Inflammatory macrophage treated with lipopolysaccharide for 1 hour (primary cell): ENCODE measurements at regions not wholly inside any gene's neighbourhood (a gene's known extent, or its start where the extent isn't known, plus 50 kb on each side); places are given as distances from the start of the nearest gene placed in this dataset.
A peak's percentile ranks its signal among the peaks of the same experiment; 100 is the strongest.
"Not testable (repeated sequence)": the region's sequence is repeated elsewhere in the genome, so short reads cannot be mapped to it uniquely, and the experiment has no call there.

ENCODE experiments used
- DNase-seq, 2 donors: peaks; one replicate each; pipeline ENCODE4 v3.0.0-alpha.2; 2020 to 2022

- DNase-seq: no peak
Observed at GRCh38 chr5:158602981-158603380, 496.7 kb downstream of the EBF1 start.

DNA sequence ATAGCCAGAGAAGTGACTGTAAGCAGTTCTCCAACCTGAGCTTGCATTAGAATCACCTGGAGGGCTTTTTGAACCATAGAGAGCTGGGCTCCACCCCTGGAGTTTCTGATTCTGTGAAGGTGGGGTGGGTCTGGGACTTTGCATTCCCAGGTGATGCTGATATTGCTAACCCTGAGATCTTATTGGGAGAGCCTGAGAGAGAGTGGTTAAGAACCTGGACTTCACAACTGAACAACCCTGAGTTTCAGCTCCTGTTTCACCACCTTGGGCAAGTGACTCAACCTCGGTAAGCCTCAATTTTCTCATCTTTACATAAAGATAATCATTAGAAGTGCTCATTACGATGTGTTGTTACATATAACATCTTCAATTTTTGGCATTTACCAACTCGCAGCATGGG is 498.6 kb downstream of the EBF1 start:
- DNase-seq: no peak

DNA sequence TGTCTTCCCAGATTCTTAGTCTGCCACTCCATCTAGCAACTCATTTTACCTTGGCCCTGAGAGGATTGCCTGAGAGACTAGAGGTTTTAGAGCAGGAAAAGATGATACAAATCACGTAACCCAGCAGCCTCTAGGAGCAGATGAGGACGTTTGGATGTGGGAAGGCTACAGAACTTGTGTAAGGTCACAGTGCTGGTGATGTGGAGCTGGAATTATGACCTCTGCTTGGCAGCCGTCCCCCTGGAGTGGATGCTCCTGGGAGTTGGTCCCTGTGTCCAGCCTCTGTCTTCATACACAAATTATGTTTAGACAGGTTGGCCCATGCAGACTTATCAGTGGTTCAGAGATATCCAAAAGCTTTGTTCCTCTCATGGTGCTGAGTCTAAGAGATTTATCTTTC is 499.0 kb downstream of the EBF1 start:
- DNase-seq: no peak

DNA sequence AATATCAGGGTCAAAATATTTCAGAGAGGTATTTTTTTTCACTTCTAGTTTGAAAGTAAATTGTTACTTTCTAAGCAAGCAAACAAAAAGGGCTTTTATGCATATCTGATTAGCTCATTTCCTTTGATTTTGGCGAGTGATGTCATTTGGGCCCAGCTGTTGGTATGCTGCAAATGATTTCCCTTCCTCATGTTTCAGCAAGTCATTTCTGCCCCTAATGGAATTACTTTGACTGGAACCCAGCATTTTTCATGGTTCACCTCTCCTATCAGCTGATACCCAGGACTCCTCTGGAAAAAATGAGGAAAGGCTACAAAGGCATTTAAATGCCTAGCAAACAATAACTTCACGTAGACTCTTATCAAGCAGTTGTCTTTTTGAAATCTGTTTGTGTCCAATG is 500.6 kb downstream of the EBF1 start:
- DNase-seq: peak in 1 of 2 donors; percentile 4

DNA sequence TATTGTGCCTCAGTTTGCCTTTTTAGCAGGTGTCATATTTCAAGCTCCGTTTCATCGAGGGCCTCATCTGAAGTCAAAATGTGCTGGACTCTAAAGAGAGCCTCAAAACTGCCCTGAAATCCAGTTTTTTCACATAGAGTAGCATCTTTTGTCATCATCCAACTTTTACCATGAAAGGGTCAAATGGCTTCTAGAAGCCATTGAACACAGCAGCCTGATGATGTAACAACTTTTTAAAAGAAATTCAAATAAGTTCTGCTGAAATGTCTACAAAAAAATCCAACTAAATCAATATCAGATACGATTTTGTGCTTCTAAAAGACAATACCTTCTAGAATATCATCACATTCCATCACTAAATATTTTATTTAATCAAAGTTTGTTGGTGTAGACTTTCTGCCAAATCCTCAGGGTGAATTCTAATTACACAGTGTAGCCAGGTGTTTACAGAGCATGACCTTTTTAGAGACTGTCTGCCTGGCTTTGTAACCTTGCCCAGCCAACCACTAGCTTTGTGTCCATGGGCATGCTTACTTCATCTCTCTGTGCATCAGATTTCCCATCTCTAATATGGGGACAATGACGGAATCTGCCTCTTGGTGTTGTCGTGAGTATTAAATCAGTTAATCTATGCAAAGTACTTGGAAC is 505.0 kb downstream of the EBF1 start:
- no peak for DNase-seq

DNA sequence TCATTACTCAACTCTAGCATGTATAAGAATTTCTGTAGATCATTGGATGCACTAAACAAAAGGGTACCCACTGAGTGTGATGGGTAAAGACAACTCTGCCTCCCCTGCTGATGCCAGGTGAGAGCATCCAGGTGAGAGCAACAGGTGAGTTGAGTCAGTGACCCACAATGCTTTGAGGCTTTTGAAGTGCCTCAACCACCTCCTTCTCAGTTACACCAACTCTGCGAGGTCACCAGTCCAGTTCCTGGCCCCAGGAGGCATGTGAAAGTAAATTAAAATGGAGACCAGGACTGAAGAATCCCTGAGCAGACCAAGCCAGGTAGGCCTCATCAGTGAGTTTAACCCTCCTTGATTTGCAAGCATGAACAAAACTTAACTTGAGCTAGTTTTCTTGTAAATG is 505.8 kb downstream of the EBF1 start:
- no peak for DNase-seq

DNA sequence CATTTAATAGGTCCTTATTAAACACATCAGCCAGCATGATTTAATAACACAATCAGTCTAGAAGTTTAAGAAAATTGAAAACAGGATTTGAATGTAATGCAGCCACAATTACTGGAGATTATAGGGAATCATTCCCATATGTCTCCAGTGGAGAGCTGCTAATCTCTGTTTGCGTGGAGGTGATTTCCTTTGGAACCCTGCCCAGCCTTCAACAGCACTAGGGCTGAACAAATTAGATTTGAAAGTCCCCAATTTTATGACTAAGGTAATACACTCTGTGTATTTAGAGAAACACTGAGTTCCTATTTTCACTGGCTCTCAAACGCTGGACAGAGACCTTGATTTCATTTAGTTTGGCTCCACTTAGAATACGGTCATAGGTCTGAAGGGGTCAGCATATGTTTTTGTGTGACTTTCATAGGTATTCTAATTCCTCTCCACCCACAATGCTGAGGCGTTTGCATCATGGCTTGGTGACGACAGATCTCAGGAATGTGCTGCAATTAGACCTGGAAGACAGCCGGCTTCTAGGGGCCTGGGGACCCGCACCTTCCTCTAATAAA is 508.3 kb downstream of the EBF1 start:
- no peak for DNase-seq

DNA sequence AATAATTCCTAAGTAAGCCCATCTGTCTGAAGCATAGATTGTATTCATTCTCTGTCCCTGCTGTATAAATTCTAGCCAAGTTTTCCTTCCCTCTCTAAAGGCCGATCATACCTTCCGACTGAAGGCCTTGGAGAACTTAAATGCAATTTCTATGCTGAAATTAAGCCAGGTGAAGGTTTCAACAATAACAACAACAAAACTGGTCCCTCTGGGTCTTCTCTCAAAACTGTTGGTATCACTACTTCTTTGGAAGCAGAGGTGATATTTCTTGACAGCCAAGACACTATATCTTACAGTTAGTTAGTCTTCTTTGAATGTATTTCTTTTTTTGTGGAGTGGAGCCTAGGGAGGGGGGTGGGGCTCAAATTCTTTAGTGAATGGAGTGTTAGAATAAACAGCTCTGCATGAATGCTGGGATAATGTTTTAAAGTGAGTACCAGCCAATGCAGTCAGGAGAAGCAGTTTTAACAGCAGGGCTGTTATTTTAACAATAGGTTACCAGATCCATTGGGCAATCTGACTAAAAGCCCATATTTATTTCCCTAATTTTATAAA is 508.9 kb downstream of the EBF1 start:
- DNase-seq: no peak

- no peak for DNase-seq
Observed at GRCh38 chr5:158589939-158590338, 509.8 kb downstream of the EBF1 start.

GRCh38 chr5:158588617-158589016 is 511.1 kb downstream of the EBF1 start:
- no peak for DNase-seq

GRCh38 chr5:158586054-158586453 is 513.7 kb downstream of the EBF1 start:
- no peak for DNase-seq

DNA sequence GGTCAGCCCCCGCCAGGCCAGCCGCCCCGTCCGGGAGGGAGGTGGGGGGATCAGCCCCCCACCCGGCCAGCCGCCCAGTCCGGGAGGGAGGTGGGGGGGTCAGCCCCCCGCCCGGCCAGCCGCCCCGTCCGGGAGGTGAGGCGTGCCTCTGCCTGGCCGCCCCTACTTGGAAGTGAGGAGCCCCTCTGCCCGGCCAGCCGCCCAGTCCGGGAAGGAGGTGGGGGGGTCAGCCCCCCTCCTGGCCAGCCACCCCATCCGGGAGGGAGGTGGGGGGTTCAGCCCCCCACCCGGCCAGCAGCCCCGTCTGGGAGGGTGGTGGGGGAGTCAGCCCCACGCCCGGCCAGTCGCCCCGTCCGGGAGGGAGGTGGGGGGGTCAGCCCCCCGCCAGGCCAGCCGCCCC is 517.0 kb downstream of the EBF1 start:
- not testable (repeated sequence) for DNase-seq

GRCh38 chr5:158573829-158574228 is 525.9 kb downstream of the EBF1 start:
- DNase-seq: no peak

GRCh38 chr5:158570502-158570901 is 529.2 kb downstream of the EBF1 start:
- no peak for DNase-seq

DNA sequence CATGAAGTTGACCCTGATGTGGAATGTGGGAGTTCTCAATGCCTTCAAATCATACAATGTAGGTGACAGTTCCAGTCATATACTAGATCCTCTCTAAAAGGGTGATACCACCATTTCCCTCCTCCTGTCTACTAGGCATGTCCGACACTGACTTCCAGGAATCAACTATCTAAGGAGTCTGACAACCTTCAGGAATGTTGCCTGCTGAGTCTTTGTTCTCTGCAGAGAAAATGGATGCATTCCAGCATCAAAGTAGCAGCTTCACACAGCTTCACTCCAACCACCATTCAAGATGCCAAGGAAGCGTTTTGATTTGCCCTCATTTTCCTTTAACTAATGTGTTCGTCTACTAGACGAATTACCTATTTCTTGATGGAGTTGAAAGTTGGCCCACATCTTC is 530.2 kb downstream of the EBF1 start:
- no peak for DNase-seq

DNA sequence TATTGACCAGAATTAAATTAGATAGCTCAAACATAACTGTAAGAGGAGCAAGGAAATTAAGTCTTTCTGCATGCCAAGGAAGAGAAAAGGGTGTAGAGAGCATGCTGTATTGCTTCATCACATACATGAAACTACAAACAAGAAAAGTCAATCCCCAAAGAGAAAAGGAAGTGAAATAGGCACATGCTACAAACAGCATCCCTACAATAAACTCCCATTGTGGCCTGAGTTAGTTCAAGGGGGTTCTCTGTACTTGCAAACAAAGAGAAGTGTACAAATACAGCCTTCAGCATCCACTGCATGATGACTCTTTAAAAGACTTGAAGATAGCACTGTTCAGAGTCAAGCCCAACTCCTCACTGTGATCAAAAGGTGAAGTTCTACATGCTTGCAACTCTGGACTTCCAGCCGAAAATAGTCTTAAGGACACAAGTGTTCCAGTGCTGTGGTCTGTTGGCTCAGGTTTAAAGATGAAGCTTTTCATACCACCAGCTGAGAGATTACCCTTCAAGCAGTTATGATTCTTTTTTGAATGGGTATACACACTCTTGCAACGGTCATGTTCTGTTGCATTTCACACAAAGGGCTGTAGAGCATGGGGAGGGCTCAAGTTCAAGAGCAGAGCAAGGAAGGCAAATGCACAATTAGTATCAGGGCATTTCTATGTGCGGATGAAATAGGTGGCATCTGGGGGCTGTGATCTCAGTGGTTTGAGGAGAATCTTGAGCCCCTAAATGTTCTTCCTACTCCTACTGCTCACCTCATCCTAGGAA is 534.5 kb downstream of the EBF1 start:
- DNase-seq: peak in 1 of 2 donors; percentile 9

DNA sequence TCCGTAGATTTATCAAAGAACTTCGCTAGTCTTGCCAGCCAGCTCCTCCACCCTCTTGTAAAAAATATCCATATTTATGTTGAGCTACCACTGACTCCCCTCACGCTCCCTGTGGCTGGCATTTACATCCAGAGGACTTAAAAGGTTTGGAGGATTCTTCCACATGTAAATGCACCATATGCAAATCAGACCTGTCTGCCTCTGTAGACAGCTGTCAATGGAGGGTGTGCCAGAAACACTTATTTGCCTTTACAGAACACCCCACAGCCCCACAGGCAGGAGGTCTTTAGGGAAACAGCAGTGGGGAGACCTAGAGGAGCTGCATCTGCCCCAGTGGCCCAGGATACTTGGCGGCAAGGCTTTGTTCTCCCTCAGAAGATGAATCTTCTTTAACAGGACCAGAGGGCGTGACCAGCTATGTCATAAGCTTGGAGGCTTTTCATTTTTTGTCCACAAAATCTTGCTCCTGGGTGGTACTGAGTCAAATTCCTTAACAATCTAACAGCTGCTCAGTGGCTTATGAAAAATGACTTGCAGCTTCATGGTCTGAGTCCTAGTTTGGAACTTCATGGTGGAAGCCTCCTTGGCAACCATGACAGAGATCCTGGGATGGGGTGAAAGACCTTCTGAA is 535.8 kb downstream of the EBF1 start:
- DNase-seq: no peak

GRCh38 chr5:158561562-158562190 is 538.0 kb downstream of the EBF1 start:
- no peak for DNase-seq

- DNase-seq: peak in 1 of 2 donors; percentile 6
Observed at GRCh38 chr5:158560170-158560569, 539.5 kb downstream of the EBF1 start.

GRCh38 chr5:158559643-158560042 is 540.1 kb downstream of the EBF1 start:
- DNase-seq: no peak

GRCh38 chr5:158559066-158559465 is 540.6 kb downstream of the EBF1 start:
- DNase-seq: no peak

DNA sequence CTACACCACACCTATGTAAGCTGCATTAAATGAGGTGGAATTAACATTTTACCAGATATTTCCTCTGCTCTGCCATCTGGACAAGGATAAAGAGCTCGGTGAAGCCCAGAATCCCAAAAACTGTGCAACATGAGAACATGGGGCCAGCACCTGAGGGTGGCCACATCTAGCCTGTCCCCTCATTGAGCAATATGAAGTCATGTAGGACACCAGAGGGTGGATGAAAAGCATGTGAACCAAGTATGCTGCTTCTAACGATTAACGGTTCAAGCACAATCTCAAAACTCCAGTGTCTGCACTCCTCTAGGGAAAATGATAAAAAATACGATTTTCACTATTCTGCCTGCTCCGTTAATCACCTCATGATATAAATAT is 545.8 kb downstream of the EBF1 start:
- DNase-seq: no peak
